HEK293 (cell line): ENCODE measurements at regions not wholly inside any gene's neighbourhood (a gene's known extent, or its start where the extent isn't known, plus 50 kb on each side); places are given as distances from the start of the nearest gene placed in this dataset.

ENCODE experiments used
- CTCF ChIA-PET: fragments of 350-600 bp; formaldehyde crosslinking; extraction: SDS; loops from one replicate; lab custom pipeline; 2021; ENCODE audit warnings: antibody characterized with exemption; lab: Yijun Ruan, JAX
- POLR2A ChIA-PET: fragments of 300-600 bp; formaldehyde crosslinking; extraction: SDS; loops from one replicate; lab custom pipeline; 2020; ENCODE audit warnings: antibody characterized with exemption, inconsistent platforms; lab: Yijun Ruan, JAX
- H3K27ac ChIP-seq: fragments of 200-500 bp; sonication (Bioruptor generic); 2 replicates; pipeline ENCODE4 v1.5.1; 2014; ENCODE audit warnings: low read depth, low read length, control low read depth, inconsistent platforms; ENCODE audit errors: extremely low read depth
- H3K36me3 ChIP-seq, 2 experiments: fragments of 200-500 bp in 1 of 2; sonication (Bioruptor generic) in 1 of 2; 1 replicate in 1 of 2; 2 replicates in 1 of 2; pipeline ENCODE4 v1.5.1; 2014 to 2017; ENCODE audit warnings: inconsistent platforms in 2 of 2, low read length in 2 of 2; ENCODE audit not compliant: control insufficient read depth in 2 of 2, insufficient read depth in 1 of 2
- H3K4me1 ChIP-seq: fragments of 200-500 bp; sonication (Bioruptor generic); 2 replicates; pipeline ENCODE4 v1.5.1; 2014; ENCODE audit warnings: mild to moderate bottlenecking, low read length, inconsistent platforms; ENCODE audit not compliant: control insufficient read depth, insufficient read depth
- H3K4me3 ChIP-seq: 2 replicates; pipeline ENCODE4 v1.5.1; 2011; ENCODE audit warnings: low read depth, mild to moderate bottlenecking, control low read depth, low read length, moderate library complexity
- H3K9me3 ChIP-seq: fragments of 200-500 bp; sonication (Bioruptor generic); 2 replicates; pipeline ENCODE4 v1.5.1; 2014; ENCODE audit warnings: low read depth, low read length, inconsistent platforms; ENCODE audit not compliant: control insufficient read depth, insufficient read depth
- IKZF3 ChIP-seq: fragments of 450-650 bp; IDR thresholded peaks from 2 replicates; pipeline ENCODE4 v1.5.0; 2018; ENCODE audit warnings: missing biosample characterization, mild to moderate bottlenecking, missing genetic modification characterization, moderate library complexity
- OSR2 ChIP-seq: fragments of 450-650 bp; formaldehyde crosslinking; IDR thresholded peaks from 2 replicates; pipeline ENCODE4 v1.5.1; 2016; ENCODE audit warnings: missing biosample characterization, missing genetic modification characterization
- SALL2 ChIP-seq: fragments of 450-650 bp; formaldehyde crosslinking; IDR thresholded peaks from 2 replicates; pipeline ENCODE4 v1.5.0; 2017; ENCODE audit warnings: missing biosample characterization, mild to moderate bottlenecking, missing genetic modification characterization, borderline replicate concordance
- ZBTB1 ChIP-seq: fragments of 450-650 bp; formaldehyde crosslinking; IDR thresholded peaks from 2 replicates; pipeline ENCODE4 v1.5.1; 2016; ENCODE audit warnings: missing biosample characterization, missing genetic modification characterization
- ZBTB8A ChIP-seq: fragments of 450-650 bp; formaldehyde crosslinking; IDR thresholded peaks from 2 replicates; pipeline ENCODE4 v1.5.1; 2016; ENCODE audit warnings: missing biosample characterization, missing genetic modification characterization
- ZNF202 ChIP-seq: fragments of 450-650 bp; formaldehyde crosslinking; IDR thresholded peaks from 2 replicates; pipeline ENCODE4 v1.5.1; 2016; ENCODE audit warnings: missing biosample characterization, missing genetic modification characterization, borderline replicate concordance
- ZNF211 ChIP-seq: fragments of 450-650 bp; formaldehyde crosslinking; IDR thresholded peaks from 2 replicates; pipeline ENCODE4 v1.5.1; 2016; ENCODE audit warnings: low read depth, missing biosample characterization, missing genetic modification characterization
- ZNF223 ChIP-seq: fragments of 450-650 bp; formaldehyde crosslinking; IDR thresholded peaks from 2 replicates; pipeline ENCODE4 v1.5.1; 2016; ENCODE audit warnings: missing biosample characterization, missing genetic modification characterization
- ZNF335 ChIP-seq: fragments of 450-650 bp; formaldehyde crosslinking; conservative IDR thresholded peaks from 2 replicates; pipeline ENCODE4 v1.5.1; 2016; ENCODE audit warnings: missing biosample characterization, missing genetic modification characterization
- ZNF350 ChIP-seq: fragments of 450-650 bp; formaldehyde crosslinking; IDR thresholded peaks from 2 replicates; pipeline ENCODE4 v1.5.0; 2017; ENCODE audit warnings: missing biosample characterization, mild to moderate bottlenecking, missing genetic modification characterization
- ZNF514 ChIP-seq: fragments of 450-650 bp; formaldehyde crosslinking; IDR thresholded peaks from 2 replicates; pipeline ENCODE4 v1.5.1; 2016; ENCODE audit warnings: missing biosample characterization, missing genetic modification characterization
- ZNF548 ChIP-seq: fragments of 450-650 bp; formaldehyde crosslinking; IDR thresholded peaks from 2 replicates; pipeline ENCODE4 v1.5.1; 2016; ENCODE audit warnings: missing biosample characterization, missing genetic modification characterization
- ZNF555 ChIP-seq: fragments of 450-650 bp; formaldehyde crosslinking; conservative IDR thresholded peaks from 2 replicates; pipeline ENCODE4 v1.5.1; 2017; ENCODE audit warnings: missing biosample characterization, mild to moderate bottlenecking, missing genetic modification characterization, inconsistent platforms
- ZNF600 ChIP-seq: fragments of 450-650 bp; formaldehyde crosslinking; IDR thresholded peaks from 2 replicates; pipeline ENCODE4 v1.5.1; 2016; ENCODE audit warnings: missing biosample characterization, missing genetic modification characterization
- ZNF610 ChIP-seq: fragments of 450-650 bp; formaldehyde crosslinking; IDR thresholded peaks from 2 replicates; pipeline ENCODE4 v1.5.1; 2016; ENCODE audit warnings: missing biosample characterization, missing genetic modification characterization, borderline replicate concordance
- ZNF747 ChIP-seq: fragments of 450-650 bp; formaldehyde crosslinking; IDR thresholded peaks from 2 replicates; pipeline ENCODE4 v1.5.1; 2016; ENCODE audit warnings: missing biosample characterization, missing genetic modification characterization
- ZNF837 ChIP-seq: fragments of 450-650 bp; formaldehyde crosslinking; IDR thresholded peaks from 2 replicates; pipeline ENCODE4 v1.5.1; 2016; ENCODE audit warnings: missing biosample characterization, missing genetic modification characterization
- TF ChIP-seq, protein P1 (sequence below): IDR thresholded peaks from 2 replicates; pipeline ENCODE4 v1.6.1; 2011; ENCODE audit warnings: mild to moderate bottlenecking, low read depth, low read length, borderline replicate concordance
- TF ChIP-seq, protein P2 (sequence below): fragments of 450-650 bp; formaldehyde crosslinking; IDR thresholded peaks from 2 replicates; pipeline ENCODE4 v1.5.1; 2016; ENCODE audit warnings: missing biosample characterization, missing genetic modification characterization
- TF ChIP-seq, protein P3 (sequence below): fragments of 450-650 bp; formaldehyde crosslinking; IDR thresholded peaks from 2 replicates; pipeline ENCODE4 v1.5.1; 2016; ENCODE audit warnings: missing biosample characterization, missing genetic modification characterization
- TF ChIP-seq, protein P4 (sequence below): fragments of 450-650 bp; formaldehyde crosslinking; IDR thresholded peaks from 2 replicates; pipeline ENCODE4 v1.5.1; 2016; ENCODE audit warnings: missing biosample characterization, missing genetic modification characterization
- TF ChIP-seq, protein P5 (sequence below): fragments of 450-650 bp; formaldehyde crosslinking; IDR thresholded peaks from 2 replicates; pipeline ENCODE4 v1.5.1; 2016; ENCODE audit warnings: missing biosample characterization, missing genetic modification characterization
- TF ChIP-seq, protein P6 (sequence below): fragments of 450-650 bp; formaldehyde crosslinking; IDR thresholded peaks from 2 replicates; pipeline ENCODE4 v1.5.1; 2016; ENCODE audit warnings: missing biosample characterization, missing genetic modification characterization

DNA sequence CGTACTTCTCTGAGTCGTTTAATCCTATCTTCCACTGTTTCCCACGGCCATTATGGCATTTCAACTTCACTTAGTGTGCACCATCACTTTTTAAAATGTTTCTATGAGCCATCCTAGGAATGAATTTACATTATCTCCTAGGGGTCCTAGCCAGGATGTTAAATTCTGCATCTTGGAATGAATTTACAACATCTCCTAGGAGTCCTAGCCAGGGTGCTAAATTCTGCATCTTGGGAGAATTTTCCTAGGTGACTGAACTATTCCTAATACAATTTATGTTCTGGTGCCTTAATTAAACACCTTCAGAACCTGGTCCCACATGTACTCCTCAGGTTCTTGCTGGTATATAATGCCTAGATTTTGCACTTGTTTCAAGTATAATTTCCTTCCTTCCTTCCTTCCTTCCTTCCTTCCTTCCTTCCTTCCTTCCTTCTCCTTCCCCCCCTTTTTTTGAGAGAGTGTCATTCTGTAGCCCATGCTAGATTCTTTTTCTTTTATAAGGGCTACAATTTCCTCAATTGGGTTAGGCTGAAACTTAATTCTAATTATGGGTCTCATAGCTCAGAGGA is 72.1 kb downstream of the TBR1 start:
- POLR2A ChIA-PET: no interaction called here
- H3K36me3 ChIP-seq: no peaks in the 10 kb centered on the region
- H3K27ac ChIP-seq: no peak overlapping the region
- H3K4me3 ChIP-seq: no peak overlapping the region
- TF ChIP-seq, protein P1, sequence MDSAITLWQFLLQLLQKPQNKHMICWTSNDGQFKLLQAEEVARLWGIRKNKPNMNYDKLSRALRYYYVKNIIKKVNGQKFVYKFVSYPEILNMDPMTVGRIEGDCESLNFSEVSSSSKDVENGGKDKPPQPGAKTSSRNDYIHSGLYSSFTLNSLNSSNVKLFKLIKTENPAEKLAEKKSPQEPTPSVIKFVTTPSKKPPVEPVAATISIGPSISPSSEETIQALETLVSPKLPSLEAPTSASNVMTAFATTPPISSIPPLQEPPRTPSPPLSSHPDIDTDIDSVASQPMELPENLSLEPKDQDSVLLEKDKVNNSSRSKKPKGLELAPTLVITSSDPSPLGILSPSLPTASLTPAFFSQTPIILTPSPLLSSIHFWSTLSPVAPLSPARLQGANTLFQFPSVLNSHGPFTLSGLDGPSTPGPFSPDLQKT: no peak
- TF ChIP-seq OSR2 (tag by site-specific recombination) (no peak), ZNF837 (tag by site-specific recombination) (no peak)
- H3K9me3 ChIP-seq: no peaks in the 10 kb centered on the region
- no peaks in the 10 kb centered on the region for H3K4me1 ChIP-seq
- CTCF ChIA-PET: no interaction called here

DNA sequence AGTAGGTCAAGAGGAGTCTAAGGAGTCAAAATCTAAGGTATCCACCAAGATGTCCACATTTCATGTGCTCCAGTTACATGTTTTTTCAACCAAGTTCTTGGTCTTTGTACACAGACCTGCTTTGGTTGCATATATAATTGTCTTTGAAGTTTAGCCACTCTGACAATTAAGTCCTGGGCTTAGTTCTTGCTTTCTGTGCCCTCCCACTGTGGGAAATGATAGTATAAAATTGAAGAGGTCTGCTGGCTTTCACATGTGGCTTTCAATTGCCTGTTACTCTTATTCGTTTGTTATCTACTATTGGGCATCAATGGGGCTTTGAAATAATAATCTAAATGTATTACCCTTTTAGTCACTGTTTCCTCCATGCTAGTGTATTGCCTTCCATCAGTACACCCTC is 72.8 kb downstream of the TBR1 start:
- POLR2A ChIA-PET: no interaction called here
- Histone ChIP-seq H3K9me3 (no peaks in the 10 kb centered on the region), H3K4me1 (no peaks in the 10 kb centered on the region), H3K36me3 (no peaks in the 10 kb centered on the region), H3K4me3 (no peak overlapping the region), H3K27ac (no peak overlapping the region)
- CTCF ChIA-PET: no interaction called here
- TF ChIP-seq ZNF335 (tag by site-specific recombination) (no peak), ZNF202 (no peak), ZNF548 (tag by site-specific recombination) (no peak), ZBTB8A (tag by site-specific recombination) (no peak), ZNF555 (tag by site-specific recombination) (no peak), ZNF350 (tag by site-specific recombination) (no peak), ZNF610 (no peak), ZBTB1 (tag by site-specific recombination) (no peak), ZNF211 (no peak), ZNF514 (no peak), ZNF600 (tag by site-specific recombination) (no peak), IKZF3 (tag by site-specific recombination) (no peak), ZNF223 (tag by site-specific recombination) (no peak), ZNF747 (tag by site-specific recombination) (no peak), SALL2 (no peak)
- TF ChIP-seq, protein P2, sequence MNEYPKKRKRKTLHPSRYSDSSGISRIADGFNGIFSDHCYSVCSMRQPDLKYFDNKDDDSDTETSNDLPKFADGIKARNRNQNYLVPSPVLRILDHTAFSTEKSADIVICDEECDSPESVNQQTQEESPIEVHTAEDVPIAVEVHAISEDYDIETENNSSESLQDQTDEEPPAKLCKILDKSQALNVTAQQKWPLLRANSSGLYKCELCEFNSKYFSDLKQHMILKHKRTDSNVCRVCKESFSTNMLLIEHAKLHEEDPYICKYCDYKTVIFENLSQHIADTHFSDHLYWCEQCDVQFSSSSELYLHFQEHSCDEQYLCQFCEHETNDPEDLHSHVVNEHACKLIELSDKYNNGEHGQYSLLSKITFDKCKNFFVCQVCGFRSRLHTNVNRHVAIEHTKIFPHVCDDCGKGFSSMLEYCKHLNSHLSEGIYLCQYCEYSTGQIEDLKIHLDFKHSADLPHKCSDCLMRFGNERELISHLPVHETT (tag by site-specific recombination): no peak
- TF ChIP-seq, protein P3, sequence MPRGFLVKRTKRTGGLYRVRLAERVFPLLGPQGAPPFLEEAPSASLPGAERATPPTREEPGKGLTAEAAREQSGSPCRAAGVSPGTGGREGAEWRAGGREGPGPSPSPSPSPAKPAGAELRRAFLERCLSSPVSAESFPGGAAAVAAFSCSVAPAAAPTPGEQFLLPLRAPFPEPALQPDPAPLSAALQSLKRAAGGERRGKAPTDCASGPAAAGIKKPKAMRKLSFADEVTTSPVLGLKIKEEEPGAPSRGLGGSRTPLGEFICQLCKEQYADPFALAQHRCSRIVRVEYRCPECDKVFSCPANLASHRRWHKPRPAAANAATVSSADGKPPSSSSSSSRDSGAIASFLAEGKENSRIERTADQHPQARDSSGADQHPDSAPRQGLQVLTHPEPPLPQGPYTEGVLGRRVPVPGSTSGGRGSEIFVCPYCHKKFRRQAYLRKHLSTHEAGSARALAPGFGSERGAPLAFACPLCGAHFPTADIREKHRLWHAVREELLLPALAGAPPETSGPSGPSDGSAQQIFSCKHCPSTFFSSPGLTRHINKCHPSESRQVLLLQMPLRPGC (tag by site-specific recombination): no peak
- TF ChIP-seq, protein P4, sequence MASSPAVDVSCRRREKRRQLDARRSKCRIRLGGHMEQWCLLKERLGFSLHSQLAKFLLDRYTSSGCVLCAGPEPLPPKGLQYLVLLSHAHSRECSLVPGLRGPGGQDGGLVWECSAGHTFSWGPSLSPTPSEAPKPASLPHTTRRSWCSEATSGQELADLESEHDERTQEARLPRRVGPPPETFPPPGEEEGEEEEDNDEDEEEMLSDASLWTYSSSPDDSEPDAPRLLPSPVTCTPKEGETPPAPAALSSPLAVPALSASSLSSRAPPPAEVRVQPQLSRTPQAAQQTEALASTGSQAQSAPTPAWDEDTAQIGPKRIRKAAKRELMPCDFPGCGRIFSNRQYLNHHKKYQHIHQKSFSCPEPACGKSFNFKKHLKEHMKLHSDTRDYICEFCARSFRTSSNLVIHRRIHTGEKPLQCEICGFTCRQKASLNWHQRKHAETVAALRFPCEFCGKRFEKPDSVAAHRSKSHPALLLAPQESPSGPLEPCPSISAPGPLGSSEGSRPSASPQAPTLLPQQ: no peak
- TF ChIP-seq, protein P5, sequence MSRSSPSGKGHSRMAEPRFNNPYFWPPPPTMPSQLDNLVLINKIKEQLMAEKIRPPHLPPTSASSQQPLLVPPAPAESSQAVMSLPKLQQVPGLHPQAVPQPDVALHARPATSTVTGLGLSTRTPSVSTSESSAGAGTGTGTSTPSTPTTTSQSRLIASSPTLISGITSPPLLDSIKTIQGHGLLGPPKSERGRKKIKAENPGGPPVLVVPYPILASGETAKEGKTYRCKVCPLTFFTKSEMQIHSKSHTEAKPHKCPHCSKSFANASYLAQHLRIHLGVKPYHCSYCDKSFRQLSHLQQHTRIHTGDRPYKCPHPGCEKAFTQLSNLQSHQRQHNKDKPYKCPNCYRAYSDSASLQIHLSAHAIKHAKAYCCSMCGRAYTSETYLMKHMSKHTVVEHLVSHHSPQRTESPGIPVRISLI (tag by site-specific recombination): no peak
- TF ChIP-seq, protein P6, sequence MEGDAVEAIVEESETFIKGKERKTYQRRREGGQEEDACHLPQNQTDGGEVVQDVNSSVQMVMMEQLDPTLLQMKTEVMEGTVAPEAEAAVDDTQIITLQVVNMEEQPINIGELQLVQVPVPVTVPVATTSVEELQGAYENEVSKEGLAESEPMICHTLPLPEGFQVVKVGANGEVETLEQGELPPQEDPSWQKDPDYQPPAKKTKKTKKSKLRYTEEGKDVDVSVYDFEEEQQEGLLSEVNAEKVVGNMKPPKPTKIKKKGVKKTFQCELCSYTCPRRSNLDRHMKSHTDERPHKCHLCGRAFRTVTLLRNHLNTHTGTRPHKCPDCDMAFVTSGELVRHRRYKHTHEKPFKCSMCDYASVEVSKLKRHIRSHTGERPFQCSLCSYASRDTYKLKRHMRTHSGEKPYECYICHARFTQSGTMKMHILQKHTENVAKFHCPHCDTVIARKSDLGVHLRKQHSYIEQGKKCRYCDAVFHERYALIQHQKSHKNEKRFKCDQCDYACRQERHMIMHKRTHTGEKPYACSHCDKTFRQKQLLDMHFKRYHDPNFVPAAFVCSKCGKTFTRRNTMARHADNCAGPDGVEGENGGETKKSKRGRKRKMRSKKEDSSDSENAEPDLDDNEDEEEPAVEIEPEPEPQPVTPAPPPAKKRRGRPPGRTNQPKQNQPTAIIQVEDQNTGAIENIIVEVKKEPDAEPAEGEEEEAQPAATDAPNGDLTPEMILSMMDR (tag by site-specific recombination): no peak
